GM21526 (cell line): ENCODE measurements at regions not wholly inside any gene's neighbourhood (a gene's known extent, or its start where the extent isn't known, plus 50 kb on each side); places are given as distances from the start of the nearest gene placed in this dataset.

ENCODE experiments used
- ATAC-seq: cut with Tn5 transposase; IDR thresholded peaks from one replicate; pipeline ENCODE4 v1.9.1; 2021; ENCODE audit warnings: moderate library complexity; ENCODE audit not compliant: unreplicated experiment, low FRiP score

GRCh38 chr9:129490583-129491486 is 130.1 kb downstream of the C9orf50 start:
- ATAC-seq: no peak

GRCh38 chr9:129489838-129490582 is 130.9 kb downstream of the C9orf50 start:
- ATAC-seq: no peak

GRCh38 chr9:129487658-129488483 is 133.0 kb downstream of the C9orf50 start:
- ATAC-seq: no peak

GRCh38 chr9:129486756-129487657 is 133.9 kb downstream of the C9orf50 start:
- ATAC-seq: no peak

GRCh38 chr9:129485145-129485774 is 135.6 kb downstream of the C9orf50 start:
- ATAC-seq: no peak

GRCh38 chr9:129484352-129485000 is 136.4 kb downstream of the C9orf50 start:
- ATAC-seq: no peak

- ATAC-seq: no peak
Measured at GRCh38 chr9:129483415-129484351, 137.2 kb downstream of the C9orf50 start.

GRCh38 chr9:129482521-129483414 is 138.1 kb downstream of the C9orf50 start:
- no peak for ATAC-seq

- no peak for ATAC-seq
Measured at GRCh38 chr9:129481810-129482511, 138.9 kb downstream of the C9orf50 start.

GRCh38 chr9:129481424-129481809 is 139.5 kb downstream of the C9orf50 start:
- ATAC-seq: no peak

GRCh38 chr9:129480745-129481144 is 140.2 kb downstream of the C9orf50 start:
- ATAC-seq: no peak

- no peak for ATAC-seq
Measured at GRCh38 chr9:129480227-129480626, 140.7 kb downstream of the C9orf50 start.

GRCh38 chr9:129479631-129480011 is 141.3 kb downstream of the C9orf50 start:
- ATAC-seq: no peak

- no peak for ATAC-seq
Measured at GRCh38 chr9:129478961-129479630, 141.8 kb downstream of the C9orf50 start.

- no peak for ATAC-seq
Measured at GRCh38 chr9:129478461-129478860, 142.4 kb downstream of the C9orf50 start.
